A673 (cell line): ENCODE measurements at regions not wholly inside any gene's neighbourhood (a gene's known extent, or its start where the extent isn't known, plus 50 kb on each side); places are given as distances from the start of the nearest gene placed in this dataset.

Experiments used
- CTCF ChIP-seq: fragments of 300-800, 200-600 bp; sonication (generic); conservative IDR thresholded peaks from 2 replicates; pipeline ENCODE4 v1.5.1; 2017; ENCODE audit warnings: low read depth, mild to moderate bottlenecking, antibody characterized with exemption, low read length, moderate library complexity, mixed read lengths
- EZH2 ChIP-seq: fragments of 200-600 bp; sonication (generic); IDR thresholded peaks from 2 replicates; pipeline ENCODE4 v1.6.1; 2017; ENCODE audit warnings: borderline replicate concordance, low read depth, mild to moderate bottlenecking, mixed read lengths, antibody characterized with exemption, low read length; ENCODE audit not compliant: poor library complexity, severe bottlenecking

GRCh38 chr11:122592641-122593040 lies 62.9 kb upstream of the UBASH3B start:
- no peak for TF ChIP-seq EZH2
- no peak for TF ChIP-seq CTCF
